Cardiac fibroblast (primary cell): ENCODE measurements at regions not wholly inside any gene's neighbourhood (a gene's known extent, or its start where the extent isn't known, plus 50 kb on each side); places are given as distances from the start of the nearest gene placed in this dataset.

Experiments used
- DNase-seq, 2 donors: peaks; one replicate each; pipeline versions ENCODE4 v3.0.0 to v3.0.0-alpha.2; 2010; ENCODE audit warnings: low read depth in 2 of 2
- H3K4me3 ChIP-seq, 2 donors: replicated peaks in 1 of 2; 1 replicate in 1 of 2; 2 replicates in 1 of 2; pipeline ENCODE4 v1.5.1; 2011; ENCODE audit warnings: low read depth in 2 of 2, low read length in 2 of 2, mild to moderate bottlenecking in 2 of 2, moderate library complexity in 1 of 2
- TF ChIP-seq, protein P1 (sequence below): IDR thresholded peaks from one replicate; pipeline ENCODE4 v1.5.1; 2011; ENCODE audit warnings: low read depth, mild to moderate bottlenecking, low read length, inconsistent platforms

DNA sequence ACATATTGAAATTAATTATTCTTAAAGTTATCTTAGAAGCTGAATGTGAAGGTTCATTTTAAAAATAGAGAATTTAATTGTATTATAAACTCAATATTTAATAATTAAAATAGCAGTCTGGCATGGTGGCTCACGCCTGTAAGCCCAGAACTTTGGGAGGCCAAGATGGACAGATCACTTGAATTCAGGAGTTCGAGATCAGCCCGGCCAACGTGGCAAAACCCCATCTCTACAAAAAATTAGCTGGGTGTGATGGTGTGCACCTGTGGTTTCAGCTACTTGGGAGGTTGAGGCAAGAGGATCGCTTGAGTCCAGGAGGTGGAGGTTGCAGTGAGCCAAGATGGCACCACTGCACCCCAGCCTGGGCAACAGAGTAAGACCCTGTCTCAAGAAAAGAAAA is 659.9 kb upstream of the AGA start:
- DNase-seq = no peak
- TF ChIP-seq, protein P1, sequence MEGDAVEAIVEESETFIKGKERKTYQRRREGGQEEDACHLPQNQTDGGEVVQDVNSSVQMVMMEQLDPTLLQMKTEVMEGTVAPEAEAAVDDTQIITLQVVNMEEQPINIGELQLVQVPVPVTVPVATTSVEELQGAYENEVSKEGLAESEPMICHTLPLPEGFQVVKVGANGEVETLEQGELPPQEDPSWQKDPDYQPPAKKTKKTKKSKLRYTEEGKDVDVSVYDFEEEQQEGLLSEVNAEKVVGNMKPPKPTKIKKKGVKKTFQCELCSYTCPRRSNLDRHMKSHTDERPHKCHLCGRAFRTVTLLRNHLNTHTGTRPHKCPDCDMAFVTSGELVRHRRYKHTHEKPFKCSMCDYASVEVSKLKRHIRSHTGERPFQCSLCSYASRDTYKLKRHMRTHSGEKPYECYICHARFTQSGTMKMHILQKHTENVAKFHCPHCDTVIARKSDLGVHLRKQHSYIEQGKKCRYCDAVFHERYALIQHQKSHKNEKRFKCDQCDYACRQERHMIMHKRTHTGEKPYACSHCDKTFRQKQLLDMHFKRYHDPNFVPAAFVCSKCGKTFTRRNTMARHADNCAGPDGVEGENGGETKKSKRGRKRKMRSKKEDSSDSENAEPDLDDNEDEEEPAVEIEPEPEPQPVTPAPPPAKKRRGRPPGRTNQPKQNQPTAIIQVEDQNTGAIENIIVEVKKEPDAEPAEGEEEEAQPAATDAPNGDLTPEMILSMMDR = no peak
- no peak overlapping the region for H3K4me3 ChIP-seq

DNA sequence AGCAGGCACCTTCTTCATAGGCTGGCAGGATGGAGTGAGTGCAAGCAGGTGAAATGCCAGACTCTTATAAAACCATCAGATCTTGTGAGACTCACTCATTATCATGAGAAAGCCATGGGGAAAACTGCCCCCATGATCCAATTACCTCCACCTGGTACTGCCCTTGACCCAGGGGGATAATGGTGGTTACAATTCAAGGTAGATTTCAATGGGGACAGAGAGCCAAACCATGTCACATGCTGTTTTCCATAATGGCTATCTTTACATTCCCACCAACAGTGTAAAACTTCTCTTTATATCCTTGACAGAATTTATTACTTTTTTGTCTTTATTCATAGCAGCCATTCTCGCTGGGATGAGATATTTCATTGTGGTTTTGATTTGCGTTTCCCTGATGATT is 663.0 kb upstream of the AGA start:
- TF ChIP-seq, protein P1 = no peak
- DNase-seq = no peak
- H3K4me3 ChIP-seq = no peak overlapping the region

GRCh38 chr4:178136736-178137345 is 694.6 kb upstream of the AGA start:
- TF ChIP-seq, protein P1 = no peak
- no peak for DNase-seq

DNA sequence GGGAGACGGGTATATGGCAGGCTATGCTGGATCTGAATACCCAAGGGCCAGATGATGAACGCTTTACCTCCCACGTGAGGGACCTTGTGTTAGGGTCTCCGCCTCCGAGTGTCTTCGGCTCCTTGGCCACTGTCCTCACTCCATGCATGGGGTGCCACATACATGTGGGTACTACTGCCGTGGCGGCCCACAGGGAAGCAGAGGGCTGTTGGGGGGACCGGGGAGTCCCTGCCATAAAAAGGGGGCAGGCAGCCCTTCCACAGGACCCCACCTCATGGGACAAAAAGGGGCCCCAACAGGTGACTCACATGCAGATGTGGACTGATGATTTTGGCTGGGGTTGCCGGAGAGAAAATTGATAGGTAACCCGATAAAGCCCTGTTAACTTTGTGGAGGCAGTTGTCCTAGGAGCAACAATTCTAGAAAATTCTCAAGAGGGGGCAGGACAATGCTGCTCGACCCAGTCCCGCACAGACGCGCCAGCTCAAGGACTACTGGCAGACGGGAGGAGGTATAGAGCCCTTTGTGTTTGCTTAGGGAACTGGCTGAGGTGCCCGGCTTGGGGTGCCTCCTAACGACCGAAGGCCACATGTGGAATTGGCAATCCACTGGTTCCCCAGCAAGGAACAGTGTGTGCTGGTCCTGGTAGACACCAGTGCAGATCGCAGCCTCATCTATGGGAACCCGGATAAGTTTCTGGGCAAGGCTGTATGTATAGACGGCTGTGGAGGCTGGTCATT is 695.7 kb upstream of the AGA start:
- no peak overlapping the region for H3K4me3 ChIP-seq
- TF ChIP-seq, protein P1 = no peak
- DNase-seq = no peak

More at GRCh38 chr4:178136736-178137345, 694.6 kb upstream of the AGA start:
- no peak overlapping the region for H3K4me3 ChIP-seq

DNA sequence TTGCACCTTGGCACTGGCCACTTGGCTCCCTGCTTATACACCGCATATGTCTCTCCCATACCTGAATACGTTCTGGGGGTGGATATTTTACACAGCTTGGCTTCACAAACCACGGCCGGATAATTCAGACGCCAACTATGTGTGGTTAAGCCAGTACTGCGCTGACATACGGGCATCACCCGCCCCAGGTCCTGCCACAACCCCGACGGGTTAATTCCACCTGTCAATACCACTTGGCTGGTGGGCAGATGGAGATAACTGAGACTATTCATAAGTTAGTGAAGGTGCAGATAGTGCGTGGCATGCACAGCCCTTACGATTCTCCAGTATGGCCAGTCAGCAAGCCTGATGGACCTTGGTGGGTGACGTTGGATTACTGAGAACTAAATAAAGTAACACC is 696.3 kb upstream of the AGA start:
- DNase-seq = no peak
- TF ChIP-seq, protein P1 = no peak
- no peak overlapping the region for H3K4me3 ChIP-seq

- TF ChIP-seq, protein P1 = no peak
- H3K4me3 ChIP-seq = no peak overlapping the region
- no peak for DNase-seq
Observed at GRCh38 chr4:178140326-178140915, 698.2 kb upstream of the AGA start.
